ENCODE measurements at regions not wholly inside any gene's neighbourhood (a gene's known extent, or its start where the extent isn't known, plus 50 kb on each side); places are given as distances from the start of the nearest gene placed in this dataset.

DNA sequence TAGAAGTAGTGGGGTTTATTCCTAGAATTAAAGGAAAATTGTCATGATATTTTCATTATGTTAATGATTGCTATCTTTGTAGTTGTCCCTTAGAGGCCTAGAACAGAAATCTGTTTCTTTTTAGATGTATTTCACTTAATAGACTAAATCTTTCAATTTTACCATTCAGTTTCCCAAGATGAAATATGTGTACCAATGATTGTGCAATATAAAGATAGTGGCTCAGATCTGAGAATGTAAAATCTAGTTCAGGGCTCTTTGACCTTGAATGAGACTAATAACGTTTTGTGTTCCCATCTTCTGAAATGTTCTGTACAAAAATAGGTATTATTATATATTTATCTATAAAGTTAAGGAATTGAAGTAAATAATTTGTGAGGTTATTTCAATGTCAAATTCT lies 947.9 kb downstream of the DTWD2 start:
- Histone ChIP-seq H3K27ac (no peak overlapping the region), H3K79me2 (ENCODE audit: low read depth) (no peaks in the 10 kb centered on the region), H3K4me3 (no peak overlapping the region), H4K20me1 (ENCODE audit: low read depth) (no peaks in the 10 kb centered on the region), H3K9ac (no peak overlapping the region), H3K4me1 (no peaks in the 10 kb centered on the region), H3F3A (ENCODE audit: low read depth) (no peaks in the 10 kb centered on the region), H3K9me3 (ENCODE audit: low read depth) (no peaks in the 10 kb centered on the region), H3K36me3 (no peaks in the 10 kb centered on the region), H2AFZ (replicated peaks) (no peak overlapping the region), H3K4me2 (no peak overlapping the region), H3K27me3 (no peaks in the 10 kb centered on the region)
- TF ChIP-seq EZH2 (IDR thresholded peaks at IDR 0.05) = no peak
- TF ChIP-seq, protein P1, sequence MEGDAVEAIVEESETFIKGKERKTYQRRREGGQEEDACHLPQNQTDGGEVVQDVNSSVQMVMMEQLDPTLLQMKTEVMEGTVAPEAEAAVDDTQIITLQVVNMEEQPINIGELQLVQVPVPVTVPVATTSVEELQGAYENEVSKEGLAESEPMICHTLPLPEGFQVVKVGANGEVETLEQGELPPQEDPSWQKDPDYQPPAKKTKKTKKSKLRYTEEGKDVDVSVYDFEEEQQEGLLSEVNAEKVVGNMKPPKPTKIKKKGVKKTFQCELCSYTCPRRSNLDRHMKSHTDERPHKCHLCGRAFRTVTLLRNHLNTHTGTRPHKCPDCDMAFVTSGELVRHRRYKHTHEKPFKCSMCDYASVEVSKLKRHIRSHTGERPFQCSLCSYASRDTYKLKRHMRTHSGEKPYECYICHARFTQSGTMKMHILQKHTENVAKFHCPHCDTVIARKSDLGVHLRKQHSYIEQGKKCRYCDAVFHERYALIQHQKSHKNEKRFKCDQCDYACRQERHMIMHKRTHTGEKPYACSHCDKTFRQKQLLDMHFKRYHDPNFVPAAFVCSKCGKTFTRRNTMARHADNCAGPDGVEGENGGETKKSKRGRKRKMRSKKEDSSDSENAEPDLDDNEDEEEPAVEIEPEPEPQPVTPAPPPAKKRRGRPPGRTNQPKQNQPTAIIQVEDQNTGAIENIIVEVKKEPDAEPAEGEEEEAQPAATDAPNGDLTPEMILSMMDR (IDR thresholded peaks at IDR 0.05) = no peak
- no peak for TF ChIP-seq EZH2phosphoT487 (IDR thresholded peaks at IDR 0.05)
- H3K36me3 Mint-ChIP-seq = no peaks in the 10 kb centered on the region
- H3K9me3 Mint-ChIP-seq = no peaks in the 10 kb centered on the region
- no peaks in the 10 kb centered on the region for H3K27me3 Mint-ChIP-seq (ENCODE audit: insufficient read depth, low read depth)
- H3K4me3 Mint-ChIP-seq = no peak overlapping the region
- no peaks in the 10 kb centered on the region for H3K4me1 Mint-ChIP-seq
- DNase-seq (ENCODE audit: low spot score) = no peak
- no peak overlapping the region for H3K27ac Mint-ChIP-seq

DNA sequence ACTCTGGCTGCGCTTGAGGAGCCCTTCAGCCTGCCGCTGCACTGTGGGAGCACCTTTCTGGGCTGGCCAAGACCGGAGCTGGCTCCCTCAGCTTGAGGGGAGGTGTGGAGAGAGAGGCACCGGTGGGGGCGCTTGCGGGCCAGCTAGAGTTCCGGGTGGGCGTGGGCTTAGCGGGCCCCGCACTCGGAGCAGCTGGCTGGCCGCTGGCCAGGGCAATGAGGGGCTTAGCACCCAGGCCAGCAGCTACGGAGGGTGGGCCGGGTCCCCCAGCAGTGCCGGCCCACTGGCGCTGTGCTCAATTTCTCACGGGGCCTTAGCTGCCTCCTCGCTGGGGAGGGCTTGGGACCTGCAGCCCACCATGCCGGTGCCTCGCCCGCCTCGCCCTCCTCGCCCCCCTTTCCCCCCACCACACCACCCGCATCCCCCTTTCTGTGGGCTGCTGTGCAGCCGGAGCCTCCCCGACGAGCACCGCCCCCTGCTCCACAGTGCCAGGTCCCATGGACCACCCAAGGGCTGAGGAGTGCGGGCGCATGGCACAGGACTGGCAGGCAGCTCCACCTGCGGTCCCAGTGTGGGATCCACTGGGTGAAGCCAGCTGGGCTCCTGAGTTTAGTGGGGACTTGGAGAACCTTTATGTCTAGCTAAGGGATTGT lies 954.5 kb downstream of the DTWD2 start:
- Mint-ChIP-seq H3K9me3 (peaks cover 10% of the 10 kb centered on the region), H3K36me3 (no peaks in the 10 kb centered on the region), H3K27me3 (ENCODE audit: insufficient read depth, low read depth) (no peaks in the 10 kb centered on the region), H3K27ac (no peak overlapping the region), H3K4me3 (no peak overlapping the region), H3K4me1 (no peaks in the 10 kb centered on the region)
- no peak overlapping the region for H3K4me2 ChIP-seq
- DNase-seq (ENCODE audit: low spot score) = no peak
- no peak for TF ChIP-seq EZH2 (IDR thresholded peaks at IDR 0.05)
- TF ChIP-seq, protein P1 (IDR thresholded peaks at IDR 0.05) = no peak
- no peak for TF ChIP-seq EZH2phosphoT487 (IDR thresholded peaks at IDR 0.05)
- no peaks in the 10 kb centered on the region for H3K27me3 ChIP-seq
- H3K4me3 ChIP-seq = no peak overlapping the region
- no peak overlapping the region for H3K27ac ChIP-seq
- no peak overlapping the region for H2AFZ ChIP-seq (replicated peaks)
- no peaks in the 10 kb centered on the region for H3K79me2 ChIP-seq (ENCODE audit: low read depth)
- no peak overlapping the region for H3K9ac ChIP-seq
- H3K36me3 ChIP-seq = no peaks in the 10 kb centered on the region
- no peaks in the 10 kb centered on the region for H3K9me3 ChIP-seq (ENCODE audit: low read depth)
- H4K20me1 ChIP-seq (ENCODE audit: low read depth) = no peaks in the 10 kb centered on the region
- no peaks in the 10 kb centered on the region for H3F3A ChIP-seq (ENCODE audit: low read depth)
- no peaks in the 10 kb centered on the region for H3K4me1 ChIP-seq

DNA sequence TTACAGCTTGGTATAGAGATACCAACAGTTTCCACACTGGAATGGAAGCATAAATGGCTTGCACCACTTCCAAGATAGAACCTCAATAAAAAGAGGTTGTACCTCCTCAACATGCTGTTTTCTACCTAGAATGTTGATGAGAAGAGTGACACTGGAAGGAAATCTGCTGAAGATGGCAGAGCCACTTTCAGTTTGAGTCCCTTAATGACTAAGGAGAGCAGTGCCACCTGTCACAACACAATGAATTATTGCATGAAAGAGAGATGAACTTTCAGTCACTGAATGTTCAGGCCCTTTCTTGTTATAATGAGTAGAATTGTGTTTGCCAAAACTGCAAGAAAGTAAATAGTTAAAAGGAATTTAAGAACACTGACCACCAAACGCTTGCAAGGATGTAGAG lies 958.5 kb downstream of the DTWD2 start:
- H3K27me3 ChIP-seq = no peaks in the 10 kb centered on the region

More for the DNA sequence above, 958.5 kb downstream of the DTWD2 start:
- TF ChIP-seq EZH2phosphoT487 (IDR thresholded peaks at IDR 0.05) (no peak), EZH2 (IDR thresholded peaks at IDR 0.05) (no peak)
- TF ChIP-seq, protein P1 (IDR thresholded peaks at IDR 0.05) = no peak
- H3K4me3 ChIP-seq = no peak overlapping the region
- no peak overlapping the region for H3K4me3 Mint-ChIP-seq
- no peak overlapping the region for H3K27ac Mint-ChIP-seq
- H2AFZ ChIP-seq (replicated peaks) = no peak overlapping the region
- H3K36me3 Mint-ChIP-seq = no peaks in the 10 kb centered on the region
- no peaks in the 10 kb centered on the region for H3K79me2 ChIP-seq (ENCODE audit: low read depth)
- no peaks in the 10 kb centered on the region for H4K20me1 ChIP-seq (ENCODE audit: low read depth)
- H3K4me1 Mint-ChIP-seq = peaks cover 5% of the 10 kb centered on the region
- no peaks in the 10 kb centered on the region for H3K36me3 ChIP-seq
- no peaks in the 10 kb centered on the region for H3K27me3 Mint-ChIP-seq (ENCODE audit: insufficient read depth, low read depth)
- peaks cover 8% of the 10 kb centered on the region for H3K9me3 Mint-ChIP-seq
- no peak overlapping the region for H3K4me2 ChIP-seq
- H3K27ac ChIP-seq = no peak overlapping the region
- no peaks in the 10 kb centered on the region for H3F3A ChIP-seq (ENCODE audit: low read depth)
- DNase-seq (ENCODE audit: low spot score) = no peak
- H3K9ac ChIP-seq = no peak overlapping the region
- H3K4me1 ChIP-seq = no peaks in the 10 kb centered on the region
- no peaks in the 10 kb centered on the region for H3K9me3 ChIP-seq (ENCODE audit: low read depth)

All from neural progenitor cell (in vitro differentiated cells).